SK-N-SH (cell line): ENCODE measurements at regions not wholly inside any gene's neighbourhood (a gene's known extent, or its start where the extent isn't known, plus 50 kb on each side); places are given as distances from the start of the nearest gene placed in this dataset.

Experiments used
- ELF1 ChIP-seq: IDR thresholded peaks from 2 replicates; pipeline ENCODE4 v1.4.0; 2012
- EP300 ChIP-seq, 2 experiments: IDR thresholded peaks; 2 replicates each; pipeline versions ENCODE4 v1.4.0 to v1.6.1; 2012; ENCODE audit warnings: borderline replicate concordance in 1 of 2, low read depth in 1 of 2, low read length in 1 of 2
- EZH2phosphoT487 ChIP-seq: fragments of 200-600 bp; sonication (generic); IDR thresholded peaks from 2 replicates; pipeline ENCODE4 v1.6.1; 2017; ENCODE audit warnings: low read depth, mixed run types, mild to moderate bottlenecking, antibody characterized with exemption, moderate library complexity, borderline replicate concordance
- GABPA ChIP-seq: IDR thresholded peaks from 2 replicates; pipeline ENCODE4 v1.4.0; 2012; ENCODE audit warnings: low read depth, mild to moderate bottlenecking
- NRF1 ChIP-seq: IDR thresholded peaks from 2 replicates; pipeline ENCODE4 v1.6.1; 2012; ENCODE audit warnings: low read depth, mild to moderate bottlenecking, low read length
- POLR2AphosphoS5 ChIP-seq: IDR thresholded peaks from 2 replicates; pipeline ENCODE4 v1.6.1; 2012; ENCODE audit warnings: low read depth, low read length
- RAD21 ChIP-seq: IDR thresholded peaks from 2 replicates; pipeline ENCODE4 v1.6.1; 2012; ENCODE audit warnings: mild to moderate bottlenecking, low read length
- RFX5 ChIP-seq: IDR thresholded peaks from 2 replicates; pipeline ENCODE4 v1.6.1; 2012; ENCODE audit warnings: mild to moderate bottlenecking, improper control_type of control experiment, low read length
- TF ChIP-seq, protein P1 (sequence below): fragments of 200-600 bp; sonication (generic); IDR thresholded peaks from 2 replicates; pipeline ENCODE4 v1.6.1; 2017; ENCODE audit warnings: antibody characterized with exemption, mild to moderate bottlenecking, moderate library complexity
- TF ChIP-seq, protein P2 (sequence below): IDR thresholded peaks from 2 replicates; pipeline ENCODE4 v1.4.0; 2012; ENCODE audit warnings: low read depth, borderline replicate concordance
- TF ChIP-seq, protein P3 (sequence below): fragments of 150-350 bp; IDR thresholded peaks from 2 replicates; pipeline ENCODE4 v1.6.1; 2016; ENCODE audit warnings: mild to moderate bottlenecking, low read depth, low read length

DNA sequence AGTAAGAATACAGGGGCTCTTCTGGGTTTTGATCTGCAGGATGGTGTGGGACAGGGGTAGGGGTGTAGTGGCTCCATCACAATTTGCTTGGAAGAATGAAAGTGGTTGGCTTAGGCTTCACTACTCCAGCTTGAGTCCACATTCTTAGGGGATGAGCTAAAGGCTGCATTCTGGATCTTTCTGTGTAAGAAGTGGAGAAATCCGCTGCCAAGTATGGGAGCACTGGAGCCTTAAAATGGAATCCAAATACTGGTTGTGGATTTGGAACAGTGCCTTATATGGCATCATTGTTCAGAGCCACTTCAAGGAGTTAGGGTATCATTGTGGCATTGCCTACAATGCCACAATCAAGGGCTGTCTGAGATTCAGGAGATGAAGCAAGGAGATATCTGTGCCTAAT, 187.1 kb downstream of the LMO4 start:
- TF ChIP-seq RFX5: no peak
- no peak for TF ChIP-seq POLR2AphosphoS5
- TF ChIP-seq, protein P1, sequence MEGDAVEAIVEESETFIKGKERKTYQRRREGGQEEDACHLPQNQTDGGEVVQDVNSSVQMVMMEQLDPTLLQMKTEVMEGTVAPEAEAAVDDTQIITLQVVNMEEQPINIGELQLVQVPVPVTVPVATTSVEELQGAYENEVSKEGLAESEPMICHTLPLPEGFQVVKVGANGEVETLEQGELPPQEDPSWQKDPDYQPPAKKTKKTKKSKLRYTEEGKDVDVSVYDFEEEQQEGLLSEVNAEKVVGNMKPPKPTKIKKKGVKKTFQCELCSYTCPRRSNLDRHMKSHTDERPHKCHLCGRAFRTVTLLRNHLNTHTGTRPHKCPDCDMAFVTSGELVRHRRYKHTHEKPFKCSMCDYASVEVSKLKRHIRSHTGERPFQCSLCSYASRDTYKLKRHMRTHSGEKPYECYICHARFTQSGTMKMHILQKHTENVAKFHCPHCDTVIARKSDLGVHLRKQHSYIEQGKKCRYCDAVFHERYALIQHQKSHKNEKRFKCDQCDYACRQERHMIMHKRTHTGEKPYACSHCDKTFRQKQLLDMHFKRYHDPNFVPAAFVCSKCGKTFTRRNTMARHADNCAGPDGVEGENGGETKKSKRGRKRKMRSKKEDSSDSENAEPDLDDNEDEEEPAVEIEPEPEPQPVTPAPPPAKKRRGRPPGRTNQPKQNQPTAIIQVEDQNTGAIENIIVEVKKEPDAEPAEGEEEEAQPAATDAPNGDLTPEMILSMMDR: no peak
- TF ChIP-seq RAD21: no peak
- 0 out of 4 replicates have a peak, but pooled peaks of 1 of the 2 experiments have one; percentile 18 for TF ChIP-seq EP300 (IDR thresholded peaks at IDR 0.05; ENCODE audit: borderline replicate concordance in 1 of 2, low read depth in 1 of 2, low read length in 1 of 2)
- TF ChIP-seq, protein P2, sequence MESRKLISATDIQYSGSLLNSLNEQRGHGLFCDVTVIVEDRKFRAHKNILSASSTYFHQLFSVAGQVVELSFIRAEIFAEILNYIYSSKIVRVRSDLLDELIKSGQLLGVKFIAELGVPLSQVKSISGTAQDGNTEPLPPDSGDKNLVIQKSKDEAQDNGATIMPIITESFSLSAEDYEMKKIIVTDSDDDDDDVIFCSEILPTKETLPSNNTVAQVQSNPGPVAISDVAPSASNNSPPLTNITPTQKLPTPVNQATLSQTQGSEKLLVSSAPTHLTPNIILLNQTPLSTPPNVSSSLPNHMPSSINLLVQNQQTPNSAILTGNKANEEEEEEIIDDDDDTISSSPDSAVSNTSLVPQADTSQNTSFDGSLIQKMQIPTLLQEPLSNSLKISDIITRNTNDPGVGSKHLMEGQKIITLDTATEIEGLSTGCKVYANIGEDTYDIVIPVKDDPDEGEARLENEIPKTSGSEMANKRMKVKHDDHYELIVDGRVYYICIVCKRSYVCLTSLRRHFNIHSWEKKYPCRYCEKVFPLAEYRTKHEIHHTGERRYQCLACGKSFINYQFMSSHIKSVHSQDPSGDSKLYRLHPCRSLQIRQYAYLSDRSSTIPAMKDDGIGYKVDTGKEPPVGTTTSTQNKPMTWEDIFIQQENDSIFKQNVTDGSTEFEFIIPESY: no peak
- no peak for TF ChIP-seq GABPA
- TF ChIP-seq NRF1: no peak
- TF ChIP-seq, protein P3, sequence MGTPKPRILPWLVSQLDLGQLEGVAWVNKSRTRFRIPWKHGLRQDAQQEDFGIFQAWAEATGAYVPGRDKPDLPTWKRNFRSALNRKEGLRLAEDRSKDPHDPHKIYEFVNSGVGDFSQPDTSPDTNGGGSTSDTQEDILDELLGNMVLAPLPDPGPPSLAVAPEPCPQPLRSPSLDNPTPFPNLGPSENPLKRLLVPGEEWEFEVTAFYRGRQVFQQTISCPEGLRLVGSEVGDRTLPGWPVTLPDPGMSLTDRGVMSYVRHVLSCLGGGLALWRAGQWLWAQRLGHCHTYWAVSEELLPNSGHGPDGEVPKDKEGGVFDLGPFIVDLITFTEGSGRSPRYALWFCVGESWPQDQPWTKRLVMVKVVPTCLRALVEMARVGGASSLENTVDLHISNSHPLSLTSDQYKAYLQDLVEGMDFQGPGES: no peak
- TF ChIP-seq ELF1: no peak
- no peak for TF ChIP-seq EZH2phosphoT487
